HG03108 (cell line): ENCODE measurements at regions not wholly inside any gene's neighbourhood (a gene's known extent, or its start where the extent isn't known, plus 50 kb on each side); places are given as distances from the start of the nearest gene placed in this dataset.

Experiments
- ATAC-seq: cut with Tn5 transposase; IDR thresholded peaks from one replicate; pipeline ENCODE4 v1.9.1; 2021; ENCODE audit warnings: moderate library complexity; ENCODE audit not compliant: unreplicated experiment

- no peak for ATAC-seq
These were observed 76.3 kb downstream of the MRPL14 start for GRCh38 chr6:44050872-44051505.

- ATAC-seq, result no peak
These were observed 77.0 kb downstream of the MRPL14 start for GRCh38 chr6:44049989-44050871.

GRCh38 chr6:44049163-44049988 lies 77.9 kb downstream of the MRPL14 start:
- ATAC-seq, result no peak

- ATAC-seq, result no peak
These were observed 79.0 kb downstream of the MRPL14 start for GRCh38 chr6:44048277-44048676.

- no peak for ATAC-seq
These were observed 79.5 kb downstream of the MRPL14 start for GRCh38 chr6:44047801-44048200.

- ATAC-seq, result no peak
These were observed 80.1 kb downstream of the MRPL14 start for GRCh38 chr6:44047179-44047546.

- ATAC-seq, result no peak
These were observed 80.6 kb downstream of the MRPL14 start for GRCh38 chr6:44046516-44047178.

GRCh38 chr6:44045672-44046015 lies 81.6 kb downstream of the MRPL14 start:
- ATAC-seq, result no peak

GRCh38 chr6:44044940-44045671 lies 82.1 kb downstream of the MRPL14 start:
- no peak for ATAC-seq

- ATAC-seq, result no peak
These were observed 83.1 kb downstream of the MRPL14 start for GRCh38 chr6:44044154-44044539.

- no peak for ATAC-seq
These were observed 83.6 kb downstream of the MRPL14 start for GRCh38 chr6:44043479-44044153.

- no peak for ATAC-seq
These were observed 84.2 kb downstream of the MRPL14 start for GRCh38 chr6:44042989-44043478.

- no peak for ATAC-seq
These were observed 84.8 kb downstream of the MRPL14 start for GRCh38 chr6:44042261-44042988.

- ATAC-seq, result no peak
These were observed 85.6 kb downstream of the MRPL14 start for GRCh38 chr6:44041461-44042260.

GRCh38 chr6:44040786-44041185 lies 86.5 kb downstream of the MRPL14 start:
- ATAC-seq, result no peak

GRCh38 chr6:44039839-44040350 lies 87.4 kb downstream of the MRPL14 start:
- no peak for ATAC-seq

- ATAC-seq, result no peak
These were observed 88.0 kb downstream of the MRPL14 start for GRCh38 chr6:44039191-44039719.

GRCh38 chr6:44038543-44039065 lies 88.6 kb downstream of the MRPL14 start:
- ATAC-seq, result no peak
